Caco-2 (cell line): ENCODE measurements at regions not wholly inside any gene's neighbourhood (a gene's known extent, or its start where the extent isn't known, plus 50 kb on each side); places are given as distances from the start of the nearest gene placed in this dataset.

Source experiments
- BruUV-seq: library from RNA; stranded (reverse); fragments of 400-500 nt; replicated peaks from 2 replicates; lab custom pipeline; 2021; lab: Mats Ljungman, UMichigan
- CTCF ChIA-PET: fragments of 300-600 bp; sonication (Branson Sonifier 250); formaldehyde crosslinking; loops from one replicate; lab custom pipeline; 2022; ENCODE audit warnings: antibody characterized with exemption; lab: Charles Lee
- POLR2A ChIA-PET: fragments of 300-600 bp; sonication (Branson Sonifier 250); formaldehyde crosslinking; loops from one replicate; lab custom pipeline; 2022; ENCODE audit warnings: antibody characterized with exemption; lab: Charles Lee
- DNase-seq, 2 experiments: peaks; one replicate each; pipeline versions ENCODE4 v3.0.0 to v3.0.0-alpha.2; 2020 to 2022
- H3K27me3 ChIP-seq: replicated peaks from 2 replicates; pipeline ENCODE4 v1.6.0; 2011; ENCODE audit warnings: low read length; ENCODE audit not compliant: control insufficient read depth, insufficient read depth
- H3K36me3 ChIP-seq: 2 replicates; pipeline ENCODE4 v1.5.1; 2011; ENCODE audit warnings: low read length; ENCODE audit not compliant: control insufficient read depth, insufficient read depth
- H3K4me1 ChIP-seq: fragments of 250-450 bp; sonication (Bioruptor Pico); 2 replicates; pipeline ENCODE4 v1.5.1; 2020; ENCODE audit warnings: mild to moderate bottlenecking
- H3K4me3 ChIP-seq: 2 replicates; pipeline ENCODE4 v1.5.1; 2011; ENCODE audit warnings: low read depth, mild to moderate bottlenecking, control low read depth, low read length
- H3K9me3 ChIP-seq: fragments of 250-450 bp; sonication (Bioruptor Pico); 2 replicates; pipeline ENCODE4 v1.5.1; 2020; ENCODE audit warnings: mild to moderate bottlenecking, moderate library complexity
- H3K27ac Mint-ChIP-seq: one replicate; pipeline ENCODE4 v1.8.0; 2022; ENCODE audit warnings: mixed read lengths; ENCODE audit not compliant: unreplicated experiment
- H3K27me3 Mint-ChIP-seq: one replicate; pipeline ENCODE4 v1.8.0; 2022; ENCODE audit warnings: mixed read lengths; ENCODE audit not compliant: insufficient read depth, unreplicated experiment
- H3K36me3 Mint-ChIP-seq: one replicate; pipeline ENCODE4 v1.8.0; 2022; ENCODE audit warnings: mild to moderate bottlenecking, mixed read lengths; ENCODE audit not compliant: insufficient read depth, unreplicated experiment
- H3K4me1 Mint-ChIP-seq: one replicate; pipeline ENCODE4 v1.8.0; 2022; ENCODE audit warnings: low read depth, mixed read lengths; ENCODE audit not compliant: unreplicated experiment
- H3K4me3 Mint-ChIP-seq: one replicate; pipeline ENCODE4 v1.8.0; 2022; ENCODE audit warnings: mild to moderate bottlenecking, moderate library complexity, mixed read lengths; ENCODE audit not compliant: unreplicated experiment
- H3K9me3 Mint-ChIP-seq: one replicate; pipeline ENCODE4 v1.8.0; 2022; ENCODE audit warnings: mixed read lengths; ENCODE audit not compliant: unreplicated experiment
- intact Hi-C: fragments of 100-400 bp; cut with micrococcal nuclease; formaldehyde crosslinking; loops from one replicate; pipeline ENCODE4 v1.10.0; 2022; ENCODE audit not compliant: unreplicated experiment
- TF ChIP-seq, protein P1 (sequence below), 2 experiments: fragments of 200-600 bp in 1 of 2; IDR thresholded peaks; 1 replicate in 1 of 2; 2 replicates in 1 of 2; pipeline versions ENCODE4 v1.5.1 to v1.8.0; 2011 to 2022; ENCODE audit warnings: antibody characterized with exemption in 1 of 2, control low read depth in 1 of 2, inconsistent platforms in 1 of 2, low read depth in 1 of 2, low read length in 1 of 2, mild to moderate bottlenecking in 1 of 2, moderate library complexity in 1 of 2; ENCODE audit not compliant: insufficient read depth in 1 of 2, severe bottlenecking in 1 of 2, unreplicated experiment in 1 of 2

DNA sequence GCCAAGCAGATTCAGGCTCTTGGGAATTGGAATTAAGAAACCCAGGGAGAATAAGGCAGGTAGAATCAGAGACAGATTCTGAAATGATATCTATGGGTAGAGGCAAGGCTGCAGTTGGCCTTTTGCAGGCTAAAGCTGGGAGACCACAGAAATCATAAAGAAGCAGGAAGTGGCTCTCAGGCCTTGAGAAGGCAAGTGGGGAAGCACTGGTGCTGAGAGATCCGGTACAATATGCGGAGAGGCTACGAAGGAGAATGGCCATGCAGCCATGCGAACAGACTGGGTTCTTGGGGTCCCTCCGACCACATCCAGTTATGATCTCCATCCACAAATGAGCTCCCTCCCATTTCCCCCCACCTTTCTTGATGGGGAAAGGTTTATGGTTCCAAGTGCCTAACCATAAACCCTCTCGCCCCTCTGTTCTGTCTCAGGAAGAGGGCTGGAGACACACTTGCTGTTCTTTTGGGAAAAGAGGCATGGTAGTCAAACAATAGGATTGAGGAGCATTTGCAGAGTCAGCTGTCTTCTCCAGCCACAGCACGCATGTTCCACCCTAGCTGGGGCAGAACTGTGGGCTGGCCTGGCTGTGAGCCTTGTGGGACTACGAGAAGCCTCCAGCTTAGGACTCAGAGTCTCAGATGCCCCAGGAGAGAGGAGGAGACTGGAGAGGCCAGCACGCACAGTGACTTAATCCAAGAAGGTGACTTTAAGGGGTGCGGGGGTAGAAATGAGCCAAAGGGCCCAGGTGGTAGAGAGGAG is 99.6 kb downstream of the RPLP1 start:
- Histone ChIP-seq H3K4me1 (peaks cover 33% of the 10 kb centered on the region), H3K9me3 (peaks cover 29% of the 10 kb centered on the region), H3K4me3 (no peak overlapping the region), H3K36me3 (no peaks in the 10 kb centered on the region), H3K27me3 (no peaks in the 10 kb centered on the region)
- ChIA-PET POLR2A (no interaction called here), CTCF (no interaction called here)
- no peak overlapping the region for H3K27ac Mint-ChIP-seq
- H3K4me3 Mint-ChIP-seq: no peak overlapping the region
- DNase-seq: no peak
- H3K27me3 Mint-ChIP-seq: peaks cover 12% of the 10 kb centered on the region
- no TSS peak for BruUV-seq
- no peaks in the 10 kb centered on the region for H3K36me3 Mint-ChIP-seq
- TF ChIP-seq, protein P1, sequence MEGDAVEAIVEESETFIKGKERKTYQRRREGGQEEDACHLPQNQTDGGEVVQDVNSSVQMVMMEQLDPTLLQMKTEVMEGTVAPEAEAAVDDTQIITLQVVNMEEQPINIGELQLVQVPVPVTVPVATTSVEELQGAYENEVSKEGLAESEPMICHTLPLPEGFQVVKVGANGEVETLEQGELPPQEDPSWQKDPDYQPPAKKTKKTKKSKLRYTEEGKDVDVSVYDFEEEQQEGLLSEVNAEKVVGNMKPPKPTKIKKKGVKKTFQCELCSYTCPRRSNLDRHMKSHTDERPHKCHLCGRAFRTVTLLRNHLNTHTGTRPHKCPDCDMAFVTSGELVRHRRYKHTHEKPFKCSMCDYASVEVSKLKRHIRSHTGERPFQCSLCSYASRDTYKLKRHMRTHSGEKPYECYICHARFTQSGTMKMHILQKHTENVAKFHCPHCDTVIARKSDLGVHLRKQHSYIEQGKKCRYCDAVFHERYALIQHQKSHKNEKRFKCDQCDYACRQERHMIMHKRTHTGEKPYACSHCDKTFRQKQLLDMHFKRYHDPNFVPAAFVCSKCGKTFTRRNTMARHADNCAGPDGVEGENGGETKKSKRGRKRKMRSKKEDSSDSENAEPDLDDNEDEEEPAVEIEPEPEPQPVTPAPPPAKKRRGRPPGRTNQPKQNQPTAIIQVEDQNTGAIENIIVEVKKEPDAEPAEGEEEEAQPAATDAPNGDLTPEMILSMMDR (IDR thresholded peaks at IDR 0.05; ENCODE audit: insufficient read depth in 1 of 2, low read depth in 1 of 2, low read length in 1 of 2, severe bottlenecking in 1 of 2, unreplicated experiment in 1 of 2): no peak
- H3K4me1 Mint-ChIP-seq: peaks cover 17% of the 10 kb centered on the region
- intact Hi-C loops: no loop called here
- H3K9me3 Mint-ChIP-seq: peaks cover 19% of the 10 kb centered on the region

DNA sequence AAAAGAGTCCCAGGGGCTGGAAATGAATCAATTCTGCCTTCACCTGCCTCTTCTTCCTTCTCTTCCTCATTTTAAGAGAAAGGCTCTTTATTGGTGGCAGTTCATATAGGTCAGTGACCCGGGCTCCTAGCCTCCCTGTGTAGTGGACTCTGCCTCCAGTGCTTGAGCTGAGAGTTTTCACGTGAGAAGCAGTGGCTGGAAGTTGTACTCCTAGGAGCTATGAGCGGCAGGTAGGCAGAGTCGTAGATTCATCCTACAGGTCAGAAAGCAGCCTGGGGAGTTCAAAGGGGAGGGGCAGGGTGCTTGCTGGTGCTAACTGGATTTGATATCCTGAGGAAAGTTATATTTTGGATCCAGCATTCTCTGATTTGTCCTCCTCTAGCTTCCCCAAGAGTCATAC is 101.1 kb downstream of the RPLP1 start:
- POLR2A ChIA-PET: interaction anchor here (1.0 to 1.1 kb wide), 2 partner anchors 23 to 91 kb away, joined by 3 read pairs; no protein-coding TSS in a partner anchor
- H3K36me3 Mint-ChIP-seq: no peaks in the 10 kb centered on the region
- no peak for DNase-seq
- no TSS peak for BruUV-seq
- Histone ChIP-seq H3K4me3 (no peak overlapping the region), H3K4me1 (peaks cover 44% of the 10 kb centered on the region), H3K9me3 (peaks cover 29% of the 10 kb centered on the region), H3K27me3 (no peaks in the 10 kb centered on the region), H3K36me3 (no peaks in the 10 kb centered on the region)
- H3K9me3 Mint-ChIP-seq: peaks cover 19% of the 10 kb centered on the region
- H3K4me1 Mint-ChIP-seq: peaks cover 29% of the 10 kb centered on the region
- TF ChIP-seq, protein P1 (IDR thresholded peaks at IDR 0.05; ENCODE audit: insufficient read depth in 1 of 2, low read depth in 1 of 2, low read length in 1 of 2, severe bottlenecking in 1 of 2, unreplicated experiment in 1 of 2): no peak
- peak overlapping the region; percentile 61 for H3K27ac Mint-ChIP-seq
- no peak overlapping the region for H3K4me3 Mint-ChIP-seq
- peaks cover 9% of the 10 kb centered on the region for H3K27me3 Mint-ChIP-seq
- intact Hi-C loops: loop anchor here (1.0 kb wide), 4 partner anchors 9 to 545 kb away; no protein-coding TSS in a partner anchor
- CTCF ChIA-PET: interaction anchor here (0.8 to 2.0 kb wide), 3 partner anchors 29 to 91 kb away, joined by 3 to 5 read pairs (median 4); no protein-coding TSS in a partner anchor

DNA sequence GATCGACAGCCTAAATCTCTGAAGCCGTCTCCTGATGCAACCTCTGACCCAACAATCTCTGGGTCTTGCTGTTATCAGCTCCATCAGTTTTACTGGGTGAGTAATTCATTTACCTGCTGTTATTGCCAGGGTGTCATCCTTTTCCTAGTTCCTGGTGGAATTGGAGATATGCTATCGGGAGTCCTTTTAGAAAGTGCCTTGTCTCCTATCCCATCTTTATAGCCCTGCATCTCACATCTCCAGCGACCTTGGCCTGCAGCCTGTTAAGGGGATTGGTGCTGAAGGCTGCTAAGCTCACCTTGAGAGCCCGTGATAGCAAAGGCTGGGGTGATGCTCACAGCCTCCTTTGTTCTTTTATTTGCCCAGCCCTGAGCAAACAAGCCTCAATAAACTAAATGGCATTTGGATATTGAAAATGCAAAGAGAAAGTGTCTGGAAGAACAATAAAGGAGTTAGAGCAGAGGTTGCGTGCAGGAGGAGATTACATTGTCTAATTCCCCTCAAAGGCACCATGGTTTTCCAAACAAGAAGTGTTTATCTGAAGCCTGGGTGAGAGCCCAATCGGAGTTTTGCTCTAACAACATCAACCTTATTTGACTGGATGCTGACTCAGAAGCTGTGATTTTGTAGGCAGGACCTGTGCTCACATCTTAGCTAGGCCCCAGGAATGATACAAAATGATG is 101.8 kb downstream of the RPLP1 start:
- no peaks in the 10 kb centered on the region for H3K36me3 Mint-ChIP-seq
- no TSS peak for BruUV-seq
- Histone ChIP-seq H3K36me3 (no peaks in the 10 kb centered on the region), H3K4me1 (peaks cover 44% of the 10 kb centered on the region), H3K9me3 (peaks cover 29% of the 10 kb centered on the region), H3K27me3 (no peaks in the 10 kb centered on the region), H3K4me3 (no peak overlapping the region)
- TF ChIP-seq, protein P1 (IDR thresholded peaks at IDR 0.05; ENCODE audit: insufficient read depth in 1 of 2, low read depth in 1 of 2, low read length in 1 of 2, severe bottlenecking in 1 of 2, unreplicated experiment in 1 of 2): no peak
- intact Hi-C loops: loop anchor here (1.0 kb wide), 4 partner anchors 8 to 544 kb away; no protein-coding TSS in a partner anchor
- POLR2A ChIA-PET: interaction anchor here (0.5 to 1.1 kb wide), 3 partner anchors 22 to 541 kb away, joined by 3 to 4 read pairs (median 3); no protein-coding TSS in a partner anchor
- CTCF ChIA-PET: interaction anchor here (0.6 to 2.0 kb wide), 5 partner anchors 15 to 91 kb away, joined by 3 to 6 read pairs (median 5); no protein-coding TSS in a partner anchor
- H3K4me1 Mint-ChIP-seq: peaks cover 29% of the 10 kb centered on the region
- H3K9me3 Mint-ChIP-seq: peaks cover 19% of the 10 kb centered on the region
- peaks cover 8% of the 10 kb centered on the region for H3K27me3 Mint-ChIP-seq
- peak overlapping the region; percentile 61 for H3K27ac Mint-ChIP-seq
- DNase-seq: peak; percentile 88 to 94
- H3K4me3 Mint-ChIP-seq: no peak overlapping the region
